CD4-positive, alpha-beta T cell treated with Interleukin-12 subunit alpha and Interleukin-12 subunit beta, for 1 hour (primary cell): ENCODE measurements at regions not wholly inside any gene's neighbourhood (a gene's known extent, or its start where the extent isn't known, plus 50 kb on each side); places are given as distances from the start of the nearest gene placed in this dataset.
"Not testable (repeated sequence)": the region's sequence is repeated elsewhere in the genome, so short reads cannot be mapped to it uniquely, and the experiment has no call there.

Experiments
- DNase-seq: peaks from one replicate; pipeline ENCODE4 v3.0.0-alpha.2; 2020

GRCh38 chr17:63295839-63296590 lies 150.1 kb downstream of the CYB561 start:
- DNase-seq = no peak

DNA sequence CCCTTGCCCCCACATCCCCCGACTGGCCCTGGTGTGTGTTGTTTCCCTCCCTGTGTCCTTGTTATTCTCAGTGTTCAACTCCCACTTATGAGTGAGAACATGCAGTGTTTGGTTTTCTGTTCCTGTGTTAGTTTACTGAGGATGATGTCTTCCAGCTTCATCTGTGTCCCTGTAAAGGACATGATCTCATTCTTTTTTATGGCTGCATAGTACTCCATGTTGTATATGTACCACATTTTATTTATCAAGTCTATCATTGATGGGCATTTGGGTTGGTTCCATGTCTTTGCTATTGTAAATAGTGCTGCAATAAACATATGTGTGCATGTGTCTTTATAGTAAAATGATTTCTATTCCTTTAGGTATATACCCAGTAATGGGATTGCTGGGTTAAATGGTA lies 147.2 kb downstream of the CYB561 start:
- not testable (repeated sequence) for DNase-seq

- no peak for DNase-seq
Observed at GRCh38 chr17:63304704-63305261, 141.3 kb downstream of the CYB561 start.

- DNase-seq = no peak
Observed at GRCh38 chr17:63305857-63306256, 140.2 kb downstream of the CYB561 start.

GRCh38 chr17:63306855-63307254 lies 139.3 kb downstream of the CYB561 start:
- no peak for DNase-seq

GRCh38 chr17:63308272-63308671 lies 137.8 kb downstream of the CYB561 start:
- DNase-seq = no peak

DNA sequence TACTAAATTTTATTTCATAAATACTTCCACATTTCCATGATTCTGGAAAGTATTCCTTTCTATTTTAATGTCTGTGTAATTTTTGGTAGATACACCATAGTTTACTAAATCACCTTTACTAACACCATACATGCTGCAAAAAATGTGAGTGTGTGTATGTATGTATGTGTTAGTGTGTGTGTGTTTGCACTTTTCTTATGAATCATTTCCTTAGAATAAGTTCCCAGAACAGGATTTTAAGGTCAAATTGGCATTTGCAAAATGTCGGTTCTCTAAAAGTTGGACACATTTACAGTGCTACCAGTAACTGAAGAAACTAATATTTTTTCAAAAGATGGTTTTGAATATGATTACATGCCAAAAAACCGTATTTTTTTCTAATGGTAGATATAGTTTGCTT lies 137.1 kb downstream of the CYB561 start:
- no peak for DNase-seq

- no peak for DNase-seq
Observed at GRCh38 chr17:63311416-63311937, 134.6 kb downstream of the CYB561 start.

DNA sequence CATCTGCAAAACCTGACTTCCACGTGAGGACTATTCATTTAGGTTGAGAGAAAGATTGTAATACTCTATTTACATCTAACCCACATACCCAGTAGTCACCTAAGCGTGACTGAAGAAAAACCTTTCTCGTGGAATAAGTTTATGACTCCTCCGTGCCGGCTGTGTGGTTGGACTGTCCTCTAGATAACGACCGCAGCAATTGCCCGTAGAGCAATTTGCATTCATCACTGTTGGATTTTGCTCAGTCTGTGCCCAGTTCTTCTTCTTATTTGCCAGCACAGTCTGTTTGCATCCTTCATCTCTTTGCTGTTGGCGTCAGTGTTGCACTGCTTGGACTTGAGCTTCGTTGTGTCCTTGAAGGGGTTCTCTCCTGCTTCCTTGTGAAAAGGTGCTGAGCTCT lies 131.3 kb downstream of the CYB561 start:
- no peak for DNase-seq

DNA sequence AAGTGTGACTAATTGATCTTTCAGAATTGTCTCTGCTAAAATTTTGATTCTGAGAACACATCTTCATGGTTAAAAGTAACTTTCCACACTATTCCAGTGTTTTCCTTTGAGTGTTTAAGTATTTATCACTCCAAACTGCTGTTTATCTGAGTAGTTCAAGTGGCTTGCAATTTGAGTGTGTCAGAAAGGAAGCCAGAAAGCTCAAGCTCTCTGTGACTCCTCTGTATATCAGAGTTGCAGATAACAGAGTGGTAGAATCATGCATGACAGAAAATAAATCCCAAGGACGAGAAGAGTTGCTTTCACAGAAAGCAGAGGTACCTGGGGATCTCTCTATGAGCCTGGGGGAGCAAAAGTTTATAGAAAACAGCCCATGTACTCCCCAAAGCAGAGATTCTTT lies 130.0 kb downstream of the CYB561 start:
- DNase-seq = no peak

- no peak for DNase-seq
Observed at GRCh38 chr17:63317166-63317840, 128.8 kb downstream of the CYB561 start.

DNA sequence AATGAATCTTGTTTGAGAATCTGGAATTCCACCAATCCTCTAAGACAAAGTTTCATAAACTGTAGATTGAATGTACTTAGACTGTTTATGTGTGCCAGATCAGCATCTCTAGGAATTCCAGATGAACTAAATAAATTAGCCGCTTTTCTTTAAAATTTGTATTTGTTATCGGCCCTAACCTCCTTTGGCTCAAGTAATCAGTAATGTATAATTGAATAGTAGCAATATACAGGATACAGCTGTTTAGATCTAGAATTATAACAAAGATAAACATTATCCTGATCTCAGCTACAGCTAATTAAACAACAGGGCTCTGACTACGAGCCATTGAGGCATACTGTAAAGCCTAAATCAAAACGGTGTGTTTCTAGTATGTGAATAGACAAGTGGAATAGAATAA lies 120.3 kb downstream of the CYB561 start:
- no peak for DNase-seq

DNA sequence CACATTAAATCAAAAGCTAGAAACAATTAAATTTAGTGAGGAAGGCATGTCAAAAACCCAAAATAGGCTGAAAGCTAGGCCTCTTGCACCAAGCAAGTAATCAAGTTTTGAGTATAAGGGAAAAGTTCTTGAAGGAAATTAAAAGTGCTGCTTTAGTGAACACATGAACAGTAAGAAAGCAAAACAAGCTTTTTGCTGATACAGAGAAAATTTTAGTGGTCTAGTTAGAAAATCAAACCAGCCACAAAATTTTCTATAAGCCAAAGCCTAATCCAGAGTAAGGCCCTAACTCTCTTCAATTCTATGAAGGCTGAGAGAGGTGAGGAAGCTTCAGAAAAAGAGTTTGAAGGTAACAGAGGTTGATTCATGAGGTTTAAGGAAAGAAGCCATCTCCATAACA lies 116.2 kb downstream of the CYB561 start:
- DNase-seq = no peak

GRCh38 chr17:63331301-63332061 lies 114.6 kb downstream of the CYB561 start:
- DNase-seq = no peak

GRCh38 chr17:63332286-63332685 lies 113.8 kb downstream of the CYB561 start:
- no peak for DNase-seq

- DNase-seq = no peak
Observed at GRCh38 chr17:63333869-63334268, 112.2 kb downstream of the CYB561 start.

GRCh38 chr17:63335831-63336230 lies 110.3 kb downstream of the CYB561 start:
- DNase-seq = no peak

DNA sequence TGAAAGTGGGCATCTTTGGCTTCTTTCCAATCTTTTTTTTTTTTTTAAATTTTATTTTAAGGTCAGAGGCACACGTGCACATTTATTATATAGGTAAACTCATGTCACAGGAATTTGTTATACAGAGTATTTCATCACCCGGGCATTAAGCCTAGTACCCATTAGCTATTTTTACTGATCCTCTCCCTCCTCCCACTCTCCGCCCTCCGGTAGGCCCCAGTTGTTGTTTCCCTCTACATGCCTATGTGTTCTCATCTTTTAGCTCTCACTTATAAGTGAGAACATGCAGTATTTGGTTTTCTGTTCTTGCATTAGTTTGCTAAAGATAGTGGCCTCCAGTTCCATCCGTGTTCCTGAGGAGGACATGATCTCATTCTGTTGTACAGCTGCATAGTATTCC lies 108.5 kb downstream of the CYB561 start:
- DNase-seq = no peak

- no peak for DNase-seq
Observed at GRCh38 chr17:63338272-63338671, 107.8 kb downstream of the CYB561 start.

DNA sequence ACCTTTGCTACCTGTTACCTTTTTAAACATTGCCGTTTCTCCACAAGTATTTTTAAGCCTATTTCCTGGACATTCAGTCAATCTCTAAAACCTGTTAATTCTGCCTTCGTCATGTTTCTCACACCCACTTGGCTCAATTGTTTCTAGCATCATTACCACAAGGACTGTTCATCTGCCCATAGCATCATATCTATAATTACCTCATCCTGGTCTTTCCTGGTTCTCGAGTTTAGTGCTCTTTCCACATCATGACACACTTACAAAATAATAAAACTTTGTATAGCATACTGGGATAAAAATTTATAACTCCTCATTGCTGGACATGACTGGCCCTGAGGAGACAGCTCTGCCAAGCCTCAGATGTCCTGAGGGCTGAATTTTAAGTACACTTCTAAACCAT lies 104.8 kb downstream of the CYB561 start:
- DNase-seq = no peak

- no peak for DNase-seq
Observed at GRCh38 chr17:63344383-63344782, 101.7 kb downstream of the CYB561 start.

- DNase-seq = no peak
Observed at GRCh38 chr17:63345611-63346010, 100.5 kb downstream of the CYB561 start.

DNA sequence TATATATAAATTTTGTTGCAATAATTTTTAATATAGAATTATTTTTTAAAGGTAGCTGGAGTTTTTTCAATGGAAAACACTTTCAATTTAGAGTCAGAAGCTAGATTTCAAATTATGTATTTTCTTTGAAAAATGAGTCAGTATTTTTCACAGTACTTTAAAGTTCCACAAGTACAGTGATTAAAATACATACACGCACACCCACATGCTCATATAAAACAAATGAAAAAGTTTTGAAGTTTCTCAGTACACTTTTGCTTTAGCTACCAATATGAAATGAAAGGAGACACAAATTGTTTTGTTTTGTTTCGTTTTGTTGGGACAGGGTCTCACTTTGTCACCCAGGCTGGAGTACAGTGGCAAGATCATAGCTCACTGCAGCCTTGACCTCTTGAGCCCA lies 98.6 kb downstream of the CYB561 start:
- no peak for DNase-seq
